ENCODE measurements at regions not wholly inside any gene's neighbourhood (a gene's known extent, or its start where the extent isn't known, plus 50 kb on each side); places are given as distances from the start of the nearest gene placed in this dataset.
"Not testable (repeated sequence)": the region's sequence is repeated elsewhere in the genome, so short reads cannot be mapped to it uniquely, and the experiment has no call there.

GRCh38 chr4:9685692-9686091 lies 95.7 kb upstream of the DRD5 start:
- no peak for DNase-seq
- peaks cover 0 to 5% (median 0%) of the 10 kb centered on the region in 7 donors for H3K9me3 Mint-ChIP-seq
- TF ChIP-seq, protein P1, sequence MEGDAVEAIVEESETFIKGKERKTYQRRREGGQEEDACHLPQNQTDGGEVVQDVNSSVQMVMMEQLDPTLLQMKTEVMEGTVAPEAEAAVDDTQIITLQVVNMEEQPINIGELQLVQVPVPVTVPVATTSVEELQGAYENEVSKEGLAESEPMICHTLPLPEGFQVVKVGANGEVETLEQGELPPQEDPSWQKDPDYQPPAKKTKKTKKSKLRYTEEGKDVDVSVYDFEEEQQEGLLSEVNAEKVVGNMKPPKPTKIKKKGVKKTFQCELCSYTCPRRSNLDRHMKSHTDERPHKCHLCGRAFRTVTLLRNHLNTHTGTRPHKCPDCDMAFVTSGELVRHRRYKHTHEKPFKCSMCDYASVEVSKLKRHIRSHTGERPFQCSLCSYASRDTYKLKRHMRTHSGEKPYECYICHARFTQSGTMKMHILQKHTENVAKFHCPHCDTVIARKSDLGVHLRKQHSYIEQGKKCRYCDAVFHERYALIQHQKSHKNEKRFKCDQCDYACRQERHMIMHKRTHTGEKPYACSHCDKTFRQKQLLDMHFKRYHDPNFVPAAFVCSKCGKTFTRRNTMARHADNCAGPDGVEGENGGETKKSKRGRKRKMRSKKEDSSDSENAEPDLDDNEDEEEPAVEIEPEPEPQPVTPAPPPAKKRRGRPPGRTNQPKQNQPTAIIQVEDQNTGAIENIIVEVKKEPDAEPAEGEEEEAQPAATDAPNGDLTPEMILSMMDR (IDR thresholded peaks at IDR 0.05) = no peak

GRCh38 chr4:9690636-9691237 lies 90.7 kb upstream of the DRD5 start:
- H3K36me3 ChIP-seq (replicated peaks in 1 of 2; ENCODE audit: control insufficient read depth in 1 of 2, insufficient read depth in 2 of 2, low read length in 2 of 2); H3K36me3 Mint-ChIP-seq; intact Hi-C loops (cut with micrococcal nuclease); H3K9me3 ChIP-seq (replicated peaks in 1 of 2; ENCODE audit: control insufficient read depth in 1 of 2, insufficient read depth in 1 of 2, low read length in 2 of 2); H3K79me2 ChIP-seq (ENCODE audit: insufficient read depth, low read length); H3K27me3 ChIP-seq (ENCODE audit: control insufficient read depth in 2 of 2, insufficient read depth in 2 of 2, low read length in 2 of 2); H3K4me1 ChIP-seq (ENCODE audit: control insufficient read depth in 1 of 2, insufficient read depth in 2 of 2, low read length in 2 of 2); H4K20me1 ChIP-seq (ENCODE audit: insufficient read depth, low read length); DNase-seq; H3K9me3 Mint-ChIP-seq: not testable (repeated sequence)
- Mint-ChIP-seq H3K4me3 (peak overlapping the region; percentile 83 to 91), H3K4me1 (peaks cover 11% of the 10 kb centered on the region), H3K27me3 (ENCODE audit: low read depth in 3 of 3) (peaks cover 9 to 22% (median 16%) of the 10 kb centered on the region in 3 donors), H3K27ac (peak overlapping the region in 4 of 7 donors; percentile 10 to 94 (median 83))
- peak overlapping the region; percentile 69 for H3K9ac ChIP-seq (ENCODE audit: insufficient read depth, low read length, poor library complexity, severe bottlenecking)
- peak overlapping the region; percentile 52 to 75 (median 73) for H3K4me3 ChIP-seq (replicated peaks in 1 of 3; ENCODE audit: low read depth in 2 of 3, low read length in 3 of 3)
- WGBS (ENCODE audit: insufficient coverage) = 0% methylated on average over 3 of the region's 9 CpGs
- peak overlapping the region; percentile 83 for H2AFZ ChIP-seq (ENCODE audit: insufficient read depth, low read depth, low read length, poor library complexity, severe bottlenecking)
- peak overlapping the region in 1 of 2 donors; percentile 79 for H3K27ac ChIP-seq (ENCODE audit: low read depth in 1 of 2, low read length in 2 of 2)
- peak overlapping the region; percentile 71 for H3K4me2 ChIP-seq (replicated peaks; ENCODE audit: extremely low read depth, low read length, poor library complexity, severe bottlenecking)

More at GRCh38 chr4:9685692-9686091, 95.7 kb upstream of the DRD5 start:
- intact Hi-C loops (cut with micrococcal nuclease) = no loop called here
- Histone ChIP-seq H3K4me3 (replicated peaks in 1 of 3; ENCODE audit: low read depth in 2 of 3, low read length in 3 of 3) (no peak overlapping the region), H3K79me2 (ENCODE audit: insufficient read depth, low read length) (no peaks in the 10 kb centered on the region), H3K36me3 (replicated peaks in 1 of 2; ENCODE audit: control insufficient read depth in 1 of 2, insufficient read depth in 2 of 2, low read length in 2 of 2) (no peaks in the 10 kb centered on the region), H3K27me3 (ENCODE audit: control insufficient read depth in 2 of 2, insufficient read depth in 2 of 2, low read length in 2 of 2) (no peaks in the 10 kb centered on the region), H2AFZ (ENCODE audit: insufficient read depth, low read depth, low read length, poor library complexity, severe bottlenecking) (no peak overlapping the region), H3K4me1 (ENCODE audit: control insufficient read depth in 1 of 2, insufficient read depth in 2 of 2, low read length in 2 of 2) (peaks cover under 1% of the 10 kb centered on the region in 2 donors), H3K4me2 (replicated peaks; ENCODE audit: extremely low read depth, low read length, poor library complexity, severe bottlenecking) (no peak overlapping the region), H4K20me1 (ENCODE audit: insufficient read depth, low read length) (no peaks in the 10 kb centered on the region), H3K9ac (ENCODE audit: insufficient read depth, low read length, poor library complexity, severe bottlenecking) (no peak overlapping the region), H3K9me3 (replicated peaks in 1 of 2; ENCODE audit: control insufficient read depth in 1 of 2, insufficient read depth in 1 of 2, low read length in 2 of 2) (no peaks in the 10 kb centered on the region), H3K27ac (ENCODE audit: low read depth in 1 of 2, low read length in 2 of 2) (no peak overlapping the region)
- Mint-ChIP-seq H3K4me1 (peaks cover 1% of the 10 kb centered on the region), H3K4me3 (no peak overlapping the region), H3K36me3 (no peaks in the 10 kb centered on the region), H3K27me3 (ENCODE audit: low read depth in 3 of 3) (peaks cover 14 to 19% (median 18%) of the 10 kb centered on the region in 3 donors), H3K27ac (no peak overlapping the region)

Data from CD14-positive monocyte (primary cell).